K562 (cell line): ENCODE measurements at regions not wholly inside any gene's neighbourhood (a gene's known extent, or its start where the extent isn't known, plus 50 kb on each side); places are given as distances from the start of the nearest gene placed in this dataset.

Experiments used
- ATAC-seq: fragments of 200-7000 bp; cut with Tn5 transposase; 3 replicates; pipeline ENCODE4 v1.9.1; 2020; ENCODE audit warnings: moderate library complexity
- BruUV-seq: library from RNA; stranded (reverse); fragments of 400-500 nt; replicated peaks from 2 replicates; lab custom pipeline; 2021; lab: Mats Ljungman, UMichigan
- CTCF ChIA-PET: fragments of 300-600 bp; formaldehyde crosslinking; extraction: SDS; loops from one replicate; lab custom pipeline; 2021; ENCODE audit warnings: low intra/inter-chr PET ratio; lab: Yijun Ruan, JAX
- POLR2A ChIA-PET: fragments of 300-600, 350-650 bp; sonication (Branson Sonifier 250); formaldehyde crosslinking; extraction: SDS; loops from one replicate; lab custom pipeline; 2021; ENCODE audit warnings: antibody characterized with exemption, inconsistent platforms; lab: Yijun Ruan, JAX
- DNase-seq, 4 experiments: peaks; one replicate each; pipeline versions ENCODE4 v3.0.0 to v3.0.0-alpha.2; 2011 to 2018; ENCODE audit warnings: low spot score in 3 of 4, mixed read lengths in 3 of 4; ENCODE audit errors: extremely low read depth in 1 of 4
- FAIRE-seq: peaks from 2 replicates; lab custom pipeline; 2011; peaks lifted over from hg19 to GRCh38; lab: Jason Lieb, UNC
- H2AFZ ChIP-seq: 2 replicates; pipeline ENCODE4 v1.6.0; 2011; ENCODE audit warnings: low read depth, low read length, control low read depth, inconsistent platforms
- H3K27ac ChIP-seq: fragments of 200-600 bp; 3 replicates; pipeline ENCODE4 v1.8.0; 2011; ENCODE audit warnings: low read depth, mild to moderate bottlenecking, control low read depth, inconsistent platforms, low read length, moderate library complexity, mixed read lengths; ENCODE audit errors: extremely low read depth
- H3K27me3 ChIP-seq, 2 experiments: fragments of 300-600 bp in 1 of 2; 2 replicates in 1 of 2; 3 replicates in 1 of 2; pipeline versions ENCODE4 v1.6.0 to v1.8.0; 2011; ENCODE audit warnings: inconsistent platforms in 2 of 2, low read length in 2 of 2, mild to moderate bottlenecking in 1 of 2, mixed read lengths in 1 of 2, moderate library complexity in 1 of 2; ENCODE audit not compliant: control insufficient read depth in 2 of 2, insufficient read depth in 2 of 2
- H3K36me3 ChIP-seq: fragments of 300-600 bp; 3 replicates; pipeline ENCODE4 v1.8.0; 2011; ENCODE audit warnings: mild to moderate bottlenecking, low read length, inconsistent platforms; ENCODE audit not compliant: control insufficient read depth, insufficient read depth
- H3K4me1 ChIP-seq, 2 experiments: fragments of 200-600 bp in 1 of 2; replicated peaks in 1 of 2; 2 replicates in 1 of 2; 3 replicates in 1 of 2; pipeline versions ENCODE4 v1.5.1 to v1.8.0; 2011; ENCODE audit warnings: inconsistent platforms in 2 of 2, low read length in 2 of 2, mild to moderate bottlenecking in 1 of 2, mixed read lengths in 1 of 2, moderate library complexity in 1 of 2; ENCODE audit not compliant: control insufficient read depth in 2 of 2, insufficient read depth in 2 of 2
- H3K4me2 ChIP-seq: 2 replicates; pipeline ENCODE4 v1.6.1; 2011; ENCODE audit warnings: low read length, control low read depth, inconsistent platforms, mixed read lengths; ENCODE audit not compliant: insufficient read depth
- H3K4me3 ChIP-seq: fragments of 200-600 bp; sonication (generic), shearing (Covaris generic); 2 replicates; pipeline ENCODE4 v1.5.1; 2016; ENCODE audit warnings: control low read depth, inconsistent platforms
- H3K79me2 ChIP-seq: fragments of 200-600 bp; 3 replicates; pipeline ENCODE4 v1.8.0; 2011; ENCODE audit warnings: low read length, inconsistent platforms; ENCODE audit not compliant: control insufficient read depth, insufficient read depth
- H3K9ac ChIP-seq, 2 experiments: 2 replicates each; pipeline versions ENCODE4 v1.6.0 to v1.6.1; 2011; ENCODE audit warnings: low read depth in 2 of 2, low read length in 2 of 2, control low read depth in 1 of 2, inconsistent platforms in 1 of 2, mild to moderate bottlenecking in 1 of 2, mixed read lengths in 1 of 2; ENCODE audit not compliant: insufficient read depth in 1 of 2
- H3K9me1 ChIP-seq: one replicate; pipeline ENCODE4 v1.6.0; 2011; ENCODE audit warnings: inconsistent platforms, mild to moderate bottlenecking, low read length, moderate library complexity; ENCODE audit not compliant: control insufficient read depth, insufficient read depth
- H3K9me3 ChIP-seq: replicated peaks from 2 replicates; pipeline ENCODE4 v1.5.1; 2011; ENCODE audit warnings: low read depth, low read length, inconsistent platforms; ENCODE audit not compliant: control insufficient read depth, insufficient read depth
- H4K20me1 ChIP-seq: replicated peaks from 2 replicates; pipeline ENCODE4 v1.6.1; 2011; ENCODE audit warnings: low read length, inconsistent platforms, mixed read lengths; ENCODE audit not compliant: control insufficient read depth, insufficient read depth
- CC2D1A ChIP-seq: fragments of 450-650 bp; IDR thresholded peaks from 2 replicates; pipeline ENCODE4 v1.6.1; 2017; ENCODE audit warnings: mild to moderate bottlenecking
- FOSL1 ChIP-seq: fragments of 200-800 bp; sonication (Bioruptor generic); conservative IDR thresholded peaks from 2 replicates; pipeline ENCODE4 v1.6.1; 2016; ENCODE audit warnings: missing genetic modification characterization, missing compliant biosample characterization
- JUN ChIP-seq, 2 experiments: sonication (generic) in 1 of 2; formaldehyde crosslinking in 1 of 2; IDR thresholded peaks; 2 replicates each; pipeline versions ENCODE4 v1.6.1 to v1.8.0; 2012 to 2022; ENCODE audit warnings: borderline replicate concordance in 2 of 2, mild to moderate bottlenecking in 2 of 2, improper control_type of control experiment in 1 of 2, low read depth in 1 of 2, low read length in 1 of 2, missing genetic modification reagents in 1 of 2
- L3MBTL2 ChIP-seq: fragments of 450-650 bp; IDR thresholded peaks from 2 replicates; pipeline ENCODE4 v1.6.1; 2016; ENCODE audit warnings: mild to moderate bottlenecking, moderate library complexity
- NELFE ChIP-seq: IDR thresholded peaks from 2 replicates; pipeline ENCODE4 v1.6.1; 2011; ENCODE audit warnings: mild to moderate bottlenecking; ENCODE audit not compliant: insufficient read depth, insufficient read length
- NR4A1 ChIP-seq, 2 experiments: fragments of 250-450 bp in 1 of 2; fragments of 450-650 bp in 1 of 2; sonication (Bioruptor Pico) in 1 of 2; IDR thresholded peaks; 2 replicates each; pipeline versions ENCODE4 v1.4.0 to v1.6.1; 2016 to 2020; ENCODE audit warnings: mild to moderate bottlenecking in 2 of 2, missing compliant biosample characterization in 1 of 2, missing genetic modification characterization in 1 of 2, moderate library complexity in 1 of 2
- PURB ChIP-seq: sonication (generic); formaldehyde crosslinking; IDR thresholded peaks from 2 replicates; pipeline ENCODE4 v1.9.0; 2021; ENCODE audit warnings: low read depth, mild to moderate bottlenecking, missing genetic modification reagents
- RBBP5 ChIP-seq: fragments of 200-600 bp; sonication (generic); IDR thresholded peaks from 2 replicates; pipeline ENCODE4 v1.6.1; 2012; ENCODE audit warnings: borderline replicate concordance, mild to moderate bottlenecking, low read length, control low read depth, inconsistent platforms; ENCODE audit not compliant: insufficient read depth, poor library complexity, severe bottlenecking
- RUNX1 ChIP-seq: sonication (generic); IDR thresholded peaks from 2 replicates; pipeline ENCODE4 v1.6.1; 2016; ENCODE audit warnings: antibody characterized with exemption, low read depth
- YY1 ChIP-seq, 3 experiments: IDR thresholded peaks; 2 replicates each; pipeline ENCODE4 v1.6.1; 2011; ENCODE audit warnings: low read length in 2 of 3, mild to moderate bottlenecking in 2 of 3, moderate library complexity in 2 of 3, borderline replicate concordance in 1 of 3, control low read depth in 1 of 3, low read depth in 1 of 3; ENCODE audit not compliant: insufficient read depth in 3 of 3, insufficient replicate concordance in 2 of 3, control insufficient read depth in 1 of 3, insufficient read length in 1 of 3; ENCODE audit errors: extremely low read depth in 1 of 3
- ZNF146 ChIP-seq: IDR thresholded peaks from one replicate; pipeline ENCODE4 v1.6.1; 2018; ENCODE audit warnings: missing compliant biosample characterization; ENCODE audit not compliant: unreplicated experiment
- ZNF165 ChIP-seq: fragments of 250-450 bp; sonication (Bioruptor Pico); IDR thresholded peaks from 2 replicates; pipeline ENCODE4 v1.4.0; 2020; ENCODE audit warnings: borderline replicate concordance
- WGBS: fragments of 100-300 bp; shearing (Covaris generic); methylation state at CpG from one replicate; pipeline ENCODE4 v1.1.6; 2016; ENCODE audit warnings: low coverage, mixed read lengths; ENCODE audit not compliant: insufficient coverage; ENCODE audit errors: missing lambda C conversion rate; 5-methylcytosine and 5-hydroxymethylcytosine counted together
- in situ Hi-C: fragments of 300-500 bp; cut with MboI; formaldehyde crosslinking; loops from 4 replicates; pipeline ENCODE4 v1.15.0; 2018; ENCODE audit warnings: inconsistent platforms, mixed read lengths
- intact Hi-C: fragments of 100-400 bp; cut with micrococcal nuclease; formaldehyde crosslinking; loops from 2 replicates; pipeline ENCODE4 v1.14.2; 2022
- TF ChIP-seq, protein P1 (sequence below): sonication (generic); formaldehyde crosslinking; IDR thresholded peaks from 2 replicates; pipeline ENCODE4 v1.8.1; 2023; ENCODE audit warnings: mild to moderate bottlenecking, missing genetic modification reagents
- TF ChIP-seq, protein P2 (sequence below): fragments of 450-650 bp; IDR thresholded peaks from 2 replicates; pipeline ENCODE4 v1.6.1; 2016; ENCODE audit warnings: mild to moderate bottlenecking
- TF ChIP-seq, protein P3 (sequence below): fragments of 250-450 bp; sonication (Bioruptor Pico); IDR thresholded peaks from 2 replicates; pipeline ENCODE4 v1.5.0; 2021

DNA sequence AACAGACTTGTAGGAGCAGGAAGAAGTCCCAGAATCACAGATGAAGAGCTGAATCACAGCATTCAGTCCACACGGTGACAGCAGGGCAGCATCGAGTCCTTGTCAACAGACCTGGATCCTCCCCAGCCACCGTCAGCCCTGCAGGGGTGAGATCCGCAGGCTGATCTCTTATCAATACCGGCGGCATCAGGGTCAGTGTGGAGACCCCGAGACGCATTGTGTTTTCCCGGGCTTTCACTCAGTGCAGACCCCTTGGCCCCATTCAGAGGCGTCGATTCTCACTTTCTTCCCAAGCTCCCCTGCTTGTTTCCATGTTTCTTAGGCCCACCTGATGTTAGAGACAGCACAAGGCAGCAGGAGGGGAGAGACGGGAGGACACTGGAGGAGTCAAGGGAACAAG is 609.6 kb downstream of the PTPRU start:
- ATAC-seq (no peak), FAIRE-seq (no peak), DNase-seq (no peak)
- no peak overlapping the region for H3K4me3 ChIP-seq
- intact Hi-C loops = no loop called here
- no peak overlapping the region for H3K4me2 ChIP-seq
- H2AFZ ChIP-seq = no peak overlapping the region
- H3K79me2 ChIP-seq = no peaks in the 10 kb centered on the region
- in situ Hi-C loops = loop anchor here (5.0 kb wide), 1 partner anchor 609 kb away; the partner anchor contains the start of gene PTPRU
- no peaks in the 10 kb centered on the region for H3K36me3 ChIP-seq
- no TSS peak for BruUV-seq
- no peaks in the 10 kb centered on the region for H4K20me1 ChIP-seq
- no peak overlapping the region for H3K9ac ChIP-seq
- 2% methylated on average over 12 of the region's 12 CpGs for WGBS
- ChIA-PET CTCF (no interaction called here), POLR2A (interaction anchor here (0.5 kb wide), 1 partner anchor 140 kb away, joined by 4 read pairs; no protein-coding TSS in a partner anchor)
- no peak overlapping the region for H3K27ac ChIP-seq
- peaks cover 6% of the 10 kb centered on the region for H3K9me3 ChIP-seq
- no peaks in the 10 kb centered on the region; a peak in 1 of 5 replicates for H3K27me3 ChIP-seq
- no peaks in the 10 kb centered on the region for H3K4me1 ChIP-seq
- no peaks in the 10 kb centered on the region for H3K9me1 ChIP-seq
- TF ChIP-seq RBBP5 = no peak
- no peak for TF ChIP-seq NR4A1 (CRISPR knock-in tag; IDR thresholded peaks at IDR 0.05)
- no peak for TF ChIP-seq NR4A1 (tag; IDR thresholded peaks at IDR 0.05)
- TF ChIP-seq PURB (CRISPR knock-in tag) = no peak
- TF ChIP-seq, protein P1, sequence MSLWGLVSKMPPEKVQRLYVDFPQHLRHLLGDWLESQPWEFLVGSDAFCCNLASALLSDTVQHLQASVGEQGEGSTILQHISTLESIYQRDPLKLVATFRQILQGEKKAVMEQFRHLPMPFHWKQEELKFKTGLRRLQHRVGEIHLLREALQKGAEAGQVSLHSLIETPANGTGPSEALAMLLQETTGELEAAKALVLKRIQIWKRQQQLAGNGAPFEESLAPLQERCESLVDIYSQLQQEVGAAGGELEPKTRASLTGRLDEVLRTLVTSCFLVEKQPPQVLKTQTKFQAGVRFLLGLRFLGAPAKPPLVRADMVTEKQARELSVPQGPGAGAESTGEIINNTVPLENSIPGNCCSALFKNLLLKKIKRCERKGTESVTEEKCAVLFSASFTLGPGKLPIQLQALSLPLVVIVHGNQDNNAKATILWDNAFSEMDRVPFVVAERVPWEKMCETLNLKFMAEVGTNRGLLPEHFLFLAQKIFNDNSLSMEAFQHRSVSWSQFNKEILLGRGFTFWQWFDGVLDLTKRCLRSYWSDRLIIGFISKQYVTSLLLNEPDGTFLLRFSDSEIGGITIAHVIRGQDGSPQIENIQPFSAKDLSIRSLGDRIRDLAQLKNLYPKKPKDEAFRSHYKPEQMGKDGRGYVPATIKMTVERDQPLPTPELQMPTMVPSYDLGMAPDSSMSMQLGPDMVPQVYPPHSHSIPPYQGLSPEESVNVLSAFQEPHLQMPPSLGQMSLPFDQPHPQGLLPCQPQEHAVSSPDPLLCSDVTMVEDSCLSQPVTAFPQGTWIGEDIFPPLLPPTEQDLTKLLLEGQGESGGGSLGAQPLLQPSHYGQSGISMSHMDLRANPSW (CRISPR knock-in tag) = no peak
- TF ChIP-seq CC2D1A = no peak
- no peak for TF ChIP-seq ZNF165
- TF ChIP-seq ZNF146 (CRISPR knock-in tag) = no peak
- no peak for TF ChIP-seq FOSL1 (tag)
- no peak for TF ChIP-seq YY1 (IDR thresholded peaks at IDR 0.05; ENCODE audit: borderline replicate concordance in 1 of 3, control insufficient read depth in 1 of 3, extremely low read depth in 1 of 3, insufficient read depth in 3 of 3, insufficient read length in 1 of 3, insufficient replicate concordance in 2 of 3, low read depth in 1 of 3, low read length in 2 of 3)
- TF ChIP-seq RUNX1 = no peak
- TF ChIP-seq, protein P2, sequence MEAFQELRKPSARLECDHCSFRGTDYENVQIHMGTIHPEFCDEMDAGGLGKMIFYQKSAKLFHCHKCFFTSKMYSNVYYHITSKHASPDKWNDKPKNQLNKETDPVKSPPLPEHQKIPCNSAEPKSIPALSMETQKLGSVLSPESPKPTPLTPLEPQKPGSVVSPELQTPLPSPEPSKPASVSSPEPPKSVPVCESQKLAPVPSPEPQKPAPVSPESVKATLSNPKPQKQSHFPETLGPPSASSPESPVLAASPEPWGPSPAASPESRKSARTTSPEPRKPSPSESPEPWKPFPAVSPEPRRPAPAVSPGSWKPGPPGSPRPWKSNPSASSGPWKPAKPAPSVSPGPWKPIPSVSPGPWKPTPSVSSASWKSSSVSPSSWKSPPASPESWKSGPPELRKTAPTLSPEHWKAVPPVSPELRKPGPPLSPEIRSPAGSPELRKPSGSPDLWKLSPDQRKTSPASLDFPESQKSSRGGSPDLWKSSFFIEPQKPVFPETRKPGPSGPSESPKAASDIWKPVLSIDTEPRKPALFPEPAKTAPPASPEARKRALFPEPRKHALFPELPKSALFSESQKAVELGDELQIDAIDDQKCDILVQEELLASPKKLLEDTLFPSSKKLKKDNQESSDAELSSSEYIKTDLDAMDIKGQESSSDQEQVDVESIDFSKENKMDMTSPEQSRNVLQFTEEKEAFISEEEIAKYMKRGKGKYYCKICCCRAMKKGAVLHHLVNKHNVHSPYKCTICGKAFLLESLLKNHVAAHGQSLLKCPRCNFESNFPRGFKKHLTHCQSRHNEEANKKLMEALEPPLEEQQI = no peak
- TF ChIP-seq NELFE = no peak
- TF ChIP-seq JUN (IDR thresholded peaks at IDR 0.05; ENCODE audit: borderline replicate concordance, low read depth, low read length) = no peak
- no peak for TF ChIP-seq JUN (CRISPR knock-in tag; IDR thresholded peaks at IDR 0.05; ENCODE audit: borderline replicate concordance)
- TF ChIP-seq, protein P3, sequence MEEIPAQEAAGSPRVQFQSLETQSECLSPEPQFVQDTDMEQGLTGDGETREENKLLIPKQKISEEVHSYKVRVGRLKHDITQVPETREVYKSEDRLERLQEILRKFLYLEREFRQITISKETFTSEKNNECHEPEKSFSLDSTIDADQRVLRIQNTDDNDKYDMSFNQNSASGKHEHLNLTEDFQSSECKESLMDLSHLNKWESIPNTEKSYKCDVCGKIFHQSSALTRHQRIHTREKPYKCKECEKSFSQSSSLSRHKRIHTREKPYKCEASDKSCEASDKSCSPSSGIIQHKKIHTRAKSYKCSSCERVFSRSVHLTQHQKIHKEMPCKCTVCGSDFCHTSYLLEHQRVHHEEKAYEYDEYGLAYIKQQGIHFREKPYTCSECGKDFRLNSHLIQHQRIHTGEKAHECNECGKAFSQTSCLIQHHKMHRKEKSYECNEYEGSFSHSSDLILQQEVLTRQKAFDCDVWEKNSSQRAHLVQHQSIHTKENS (CRISPR knock-in tag) = no peak
- TF ChIP-seq L3MBTL2 = no peak
